LNCaP clone FGC (cell line): ENCODE measurements at regions not wholly inside any gene's neighbourhood (a gene's known extent, or its start where the extent isn't known, plus 50 kb on each side); places are given as distances from the start of the nearest gene placed in this dataset.

ENCODE experiments used
- DNase-seq: peaks from one replicate; pipeline ENCODE4 v3.0.0-alpha.2; 2011; ENCODE audit warnings: low read depth
- H3K4me3 ChIP-seq: 2 replicates; pipeline ENCODE4 v1.5.1; 2011; ENCODE audit warnings: mild to moderate bottlenecking, low read depth, low read length, control low read depth
- CTCF ChIP-seq: IDR thresholded peaks from 2 replicates; pipeline ENCODE4 v1.5.1; 2012; ENCODE audit warnings: mild to moderate bottlenecking; ENCODE audit not compliant: control insufficient read depth, insufficient read depth; ENCODE audit errors: extremely low read depth

GRCh38 chr11:81707881-81708280, 1025.8 kb downstream of the FAM181B start:
- TF ChIP-seq CTCF = peak; percentile 16; the same call in 1 of the 2 replicates
- no peak overlapping the region for H3K4me3 ChIP-seq
- DNase-seq = no peak

- no peak for TF ChIP-seq CTCF
- DNase-seq = no peak
These were observed 1028.4 kb downstream of the FAM181B start for GRCh38 chr11:81705283-81705682.

GRCh38 chr11:81700076-81700475, 1033.6 kb downstream of the FAM181B start:
- no peak overlapping the region for H3K4me3 ChIP-seq
- DNase-seq = no peak
- no peak for TF ChIP-seq CTCF

More at GRCh38 chr11:81705283-81705682, 1028.4 kb downstream of the FAM181B start:
- H3K4me3 ChIP-seq = no peak overlapping the region

GRCh38 chr11:81687057-81687456, 1046.6 kb downstream of the FAM181B start:
- no peak for DNase-seq
- TF ChIP-seq CTCF = no peak

GRCh38 chr11:81674211-81674610, 1059.5 kb downstream of the FAM181B start:
- H3K4me3 ChIP-seq = no peak overlapping the region
- no peak for TF ChIP-seq CTCF
- no peak for DNase-seq

More at GRCh38 chr11:81687057-81687456, 1046.6 kb downstream of the FAM181B start:
- H3K4me3 ChIP-seq = no peak overlapping the region

GRCh38 chr11:81673001-81673400, 1060.7 kb downstream of the FAM181B start:
- no peak for TF ChIP-seq CTCF
- no peak overlapping the region for H3K4me3 ChIP-seq
- DNase-seq = no peak

GRCh38 chr11:81669935-81670543, 1063.6 kb downstream of the FAM181B start:
- no peak for DNase-seq
- H3K4me3 ChIP-seq = no peak overlapping the region
- TF ChIP-seq CTCF = no peak
